Prostate gland (tissue), 2 donors: ENCODE measurements at regions not wholly inside any gene's neighbourhood (a gene's known extent, or its start where the extent isn't known, plus 50 kb on each side); places are given as distances from the start of the nearest gene placed in this dataset. TPM values are rescaled to one million over a fixed set of nuclear protein-coding genes. Genes with fewer than 3 reads are reported as not detected.
"Not testable (repeated sequence)": the region's sequence is repeated elsewhere in the genome, so short reads cannot be mapped to it uniquely, and the experiment has no call there.

Experiments used
- DNase-seq: peaks from one replicate; pipeline ENCODE4 v3.0.0-alpha.2; 2019; ENCODE audit warnings: low spot score
- H3K27ac ChIP-seq, 2 donors: fragments of 200-600 bp; sonication (generic); 2 replicates each; pipeline ENCODE4 v1.5.1; 2017 to 2019
- H3K27me3 ChIP-seq: fragments of 200-600 bp; sonication (generic); replicated peaks from 2 replicates; pipeline ENCODE4 v1.5.1; 2019; ENCODE audit not compliant: insufficient read depth
- H3K36me3 ChIP-seq, 2 donors: fragments of 200-600 bp; sonication (generic); 1 replicate in 1 of 2; 2 replicates in 1 of 2; pipeline versions ENCODE4 v1.5.1 to v1.8.1; 2017 to 2019
- H3K4me1 ChIP-seq: fragments of 200-600 bp; sonication (generic); replicated peaks from 2 replicates; pipeline ENCODE4 v1.5.1; 2019
- H3K4me3 ChIP-seq, 2 donors: fragments of 200-600 bp; sonication (generic); 2 replicates each; pipeline ENCODE4 v1.5.1; 2017 to 2019
- H3K9me3 ChIP-seq: fragments of 200-600 bp; sonication (generic); 2 replicates; pipeline ENCODE4 v1.5.1; 2017
- POLR2A ChIP-seq: fragments of 450-650 bp; IDR thresholded peaks from one replicate; pipeline ENCODE4 v1.6.1; 2016; ENCODE audit warnings: antibody characterized with exemption, mild to moderate bottlenecking
- POLR2AphosphoS5 ChIP-seq: sonication (generic); formaldehyde crosslinking; IDR thresholded peaks from one replicate; pipeline ENCODE4 v1.6.1; 2017; ENCODE audit warnings: antibody characterized with exemption
- WGBS: methylation state at CpG from one replicate; pipeline ENCODE4 v1.1.5; 2018; 5-methylcytosine and 5-hydroxymethylcytosine counted together
- intact Hi-C: fragments of 100-400 bp; cut with DNase I; formaldehyde crosslinking; loops from one replicate; pipeline ENCODE4 v1.14.2; 2022
- microRNA-seq: library from miRNA; unstranded; fragments of <30 nt; microRNA quantifications from one replicate; pipeline ENCODE4, GENCODE V29; 2016
- small RNA-seq, 2 donors: library from RNA; depleted of rRNA; stranded (forward); fragments of <200 nt; gene quantifications; one replicate each; pipeline ENCODE3, GENCODE V24; 2016
- TF ChIP-seq, protein P1 (sequence below), 4 experiments: fragments of 200-600 bp in 2 of 4; fragments of 450-650 bp in 2 of 4; sonication (generic) in 2 of 4; IDR thresholded peaks; 1 replicate in 3 of 4; 2 replicates in 1 of 4; pipeline ENCODE4 v1.5.1; 2016 to 2019; ENCODE audit warnings: antibody characterized with exemption in 4 of 4, mild to moderate bottlenecking in 2 of 4, moderate library complexity in 2 of 4

DNA sequence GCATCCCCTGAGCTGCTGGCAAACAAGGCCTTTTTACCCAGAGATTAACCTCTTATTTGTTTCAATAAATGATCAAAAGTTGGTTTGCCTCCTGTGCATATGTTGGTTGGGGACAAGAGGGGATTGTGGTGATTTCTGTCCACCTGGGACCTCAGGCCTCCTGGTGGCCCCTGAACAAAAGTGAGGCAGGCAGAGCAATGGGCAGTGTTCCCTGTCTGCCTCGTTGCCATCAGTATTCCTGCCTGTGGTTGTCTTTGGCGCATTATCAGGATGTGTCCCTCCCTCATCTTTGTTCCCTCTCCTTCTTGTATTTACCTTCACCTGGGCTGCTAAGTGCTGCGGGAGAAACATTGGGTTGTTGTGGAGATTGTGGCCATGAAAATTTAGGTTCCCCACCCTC is 65.3 kb upstream of the DRD5 start:
- no peak for TF ChIP-seq POLR2AphosphoS5
- no peak for TF ChIP-seq POLR2A
- TF ChIP-seq, protein P1, sequence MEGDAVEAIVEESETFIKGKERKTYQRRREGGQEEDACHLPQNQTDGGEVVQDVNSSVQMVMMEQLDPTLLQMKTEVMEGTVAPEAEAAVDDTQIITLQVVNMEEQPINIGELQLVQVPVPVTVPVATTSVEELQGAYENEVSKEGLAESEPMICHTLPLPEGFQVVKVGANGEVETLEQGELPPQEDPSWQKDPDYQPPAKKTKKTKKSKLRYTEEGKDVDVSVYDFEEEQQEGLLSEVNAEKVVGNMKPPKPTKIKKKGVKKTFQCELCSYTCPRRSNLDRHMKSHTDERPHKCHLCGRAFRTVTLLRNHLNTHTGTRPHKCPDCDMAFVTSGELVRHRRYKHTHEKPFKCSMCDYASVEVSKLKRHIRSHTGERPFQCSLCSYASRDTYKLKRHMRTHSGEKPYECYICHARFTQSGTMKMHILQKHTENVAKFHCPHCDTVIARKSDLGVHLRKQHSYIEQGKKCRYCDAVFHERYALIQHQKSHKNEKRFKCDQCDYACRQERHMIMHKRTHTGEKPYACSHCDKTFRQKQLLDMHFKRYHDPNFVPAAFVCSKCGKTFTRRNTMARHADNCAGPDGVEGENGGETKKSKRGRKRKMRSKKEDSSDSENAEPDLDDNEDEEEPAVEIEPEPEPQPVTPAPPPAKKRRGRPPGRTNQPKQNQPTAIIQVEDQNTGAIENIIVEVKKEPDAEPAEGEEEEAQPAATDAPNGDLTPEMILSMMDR (IDR thresholded peaks at IDR 0.05) = no peak
- intact Hi-C loops = no loop called here
- Histone ChIP-seq H3K9me3 (no peaks in the 10 kb centered on the region), H3K4me1 (no peaks in the 10 kb centered on the region), H3K36me3 (no peaks in the 10 kb centered on the region), H3K27me3 (no peaks in the 10 kb centered on the region), H3K27ac (no peak overlapping the region), H3K4me3 (no peak overlapping the region)
- 33% methylated on average over 3 of the region's 3 CpGs for WGBS
- no peak for DNase-seq

DNA sequence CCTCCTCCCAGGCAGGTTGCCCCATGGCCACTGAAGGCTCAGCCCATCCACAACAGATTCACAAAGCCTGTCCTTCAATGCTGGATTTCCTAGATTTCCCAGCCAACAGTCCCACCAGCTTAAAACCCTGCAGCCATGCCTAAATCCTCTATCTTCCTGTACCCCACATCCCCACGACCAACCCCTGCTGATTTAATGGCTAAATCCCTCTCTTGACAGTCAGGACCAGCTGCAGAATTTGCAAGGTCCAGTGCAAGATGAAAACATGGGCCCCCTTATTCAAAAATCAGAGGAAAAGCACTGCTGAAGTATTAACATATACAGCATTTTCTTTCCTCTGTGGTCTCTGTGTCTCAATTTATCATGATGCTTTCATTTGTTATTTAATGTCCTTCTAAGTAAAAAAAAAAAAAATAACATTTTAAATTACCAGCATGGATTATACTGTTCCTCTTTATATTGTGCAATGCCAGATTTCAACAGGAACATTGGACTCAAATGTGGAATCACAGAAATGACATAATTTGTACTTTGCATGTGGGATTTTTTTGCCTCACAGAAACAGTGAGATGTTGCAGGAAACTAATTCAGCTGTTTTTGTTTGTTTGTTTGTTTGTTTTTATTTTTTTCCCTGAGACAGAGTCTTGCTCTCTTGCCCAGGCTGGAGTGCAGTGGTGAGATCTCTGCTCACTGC is 63.0 kb upstream of the DRD5 start:
- DNase-seq, intact Hi-C loops, H3K4me1 ChIP-seq, H3K36me3 ChIP-seq, H3K9me3 ChIP-seq, H3K27ac ChIP-seq, H3K4me3 ChIP-seq, H3K27me3 ChIP-seq: not testable (repeated sequence)
- 58% methylated on average over 1 of the region's 1 CpG for WGBS

DNA sequence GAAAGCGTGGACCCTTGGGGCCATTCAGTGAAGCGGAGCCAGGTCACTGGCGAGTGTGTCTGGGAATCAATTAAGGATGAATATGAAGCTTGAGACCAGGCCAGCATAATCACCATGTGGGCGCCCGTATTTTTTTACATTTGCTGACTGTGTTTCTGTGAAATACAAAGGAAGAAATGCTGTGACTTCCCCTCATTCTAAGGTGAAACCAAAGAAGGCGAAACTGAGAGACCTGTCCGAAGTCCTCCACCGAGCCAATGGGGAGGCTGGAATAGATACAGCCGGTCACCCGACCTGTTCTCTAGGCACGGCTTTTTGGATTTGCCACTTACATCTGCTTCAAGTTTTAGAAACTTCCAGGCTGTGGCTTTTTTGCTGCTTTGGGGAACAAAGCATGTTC is 59.3 kb upstream of the DRD5 start:
- DNase-seq, H3K27me3 ChIP-seq, H3K4me3 ChIP-seq, intact Hi-C loops, H3K4me1 ChIP-seq, H3K9me3 ChIP-seq, H3K27ac ChIP-seq, H3K36me3 ChIP-seq: not testable (repeated sequence)
- 79% methylated on average over 11 of the region's 11 CpGs for WGBS

Small RNA genes in the stretch of these regions (microRNA-seq; reads per million reads assigned to microRNA genes)
- gene MIR548I2 = not detected

Small RNA genes in the stretch of these regions (small RNA-seq; reads per million reads assigned to genes)
- 0 reads per million in 2 donors for gene MIR548I2
- 0 reads per million in 2 donors for gene RF00017
- gene SNRPCP13 = 0 reads per million in 2 donors
